ENCODE measurements at regions not wholly inside any gene's neighbourhood (a gene's known extent, or its start where the extent isn't known, plus 50 kb on each side); places are given as distances from the start of the nearest gene placed in this dataset.
"Not testable (repeated sequence)": the region's sequence is repeated elsewhere in the genome, so short reads cannot be mapped to it uniquely, and the experiment has no call there.

- no peak for DNase-seq
These were observed 216.1 kb upstream of the THUMPD2 start for GRCh38 chr2:39995005-39995737.

- DNase-seq, result no peak
These were observed 215.1 kb upstream of the THUMPD2 start for GRCh38 chr2:39994151-39994550.

GRCh38 chr2:39991298-39991697 lies 212.2 kb upstream of the THUMPD2 start:
- DNase-seq, result no peak

- DNase-seq, result no peak
These were observed 211.4 kb upstream of the THUMPD2 start for GRCh38 chr2:39990335-39990900.

- DNase-seq, result no peak
These were observed 210.8 kb upstream of the THUMPD2 start for GRCh38 chr2:39989888-39990287.

GRCh38 chr2:39981883-39982311 lies 202.8 kb upstream of the THUMPD2 start:
- peak; percentile 95 for DNase-seq

- DNase-seq, result no peak
These were observed 196.5 kb upstream of the THUMPD2 start for GRCh38 chr2:39975476-39976020.

- DNase-seq, result no peak
These were observed 189.0 kb upstream of the THUMPD2 start for GRCh38 chr2:39968037-39968436.

GRCh38 chr2:39960681-39961080 lies 181.6 kb upstream of the THUMPD2 start:
- DNase-seq, result not testable (repeated sequence)

- DNase-seq, result no peak
These were observed 175.3 kb upstream of the THUMPD2 start for GRCh38 chr2:39954346-39954745.

- DNase-seq, result no peak
These were observed 170.1 kb upstream of the THUMPD2 start for GRCh38 chr2:39949131-39949530.

- no peak for DNase-seq
These were observed 169.1 kb upstream of the THUMPD2 start for GRCh38 chr2:39948016-39948719.

- no peak for DNase-seq
These were observed 168.4 kb upstream of the THUMPD2 start for GRCh38 chr2:39947294-39948015.

- DNase-seq, result no peak
These were observed 163.9 kb upstream of the THUMPD2 start for GRCh38 chr2:39942950-39943349.

- no peak for DNase-seq
These were observed 159.2 kb upstream of the THUMPD2 start for GRCh38 chr2:39938035-39938835.

- no peak for DNase-seq
These were observed 158.6 kb upstream of the THUMPD2 start for GRCh38 chr2:39937621-39938020.

GRCh38 chr2:39934851-39935250 lies 155.8 kb upstream of the THUMPD2 start:
- DNase-seq, result no peak

- no peak for DNase-seq
These were observed 154.1 kb upstream of the THUMPD2 start for GRCh38 chr2:39933196-39933595.

GRCh38 chr2:39932198-39932597 lies 153.1 kb upstream of the THUMPD2 start:
- DNase-seq, result no peak

- no peak for DNase-seq
These were observed 151.3 kb upstream of the THUMPD2 start for GRCh38 chr2:39930175-39930917.

GRCh38 chr2:39929531-39929930 lies 150.5 kb upstream of the THUMPD2 start:
- no peak for DNase-seq

GRCh38 chr2:39925312-39925711 lies 146.3 kb upstream of the THUMPD2 start:
- DNase-seq, result no peak

All from NCI-H1105 treated with DMSO at 0.1 percent for 48 hours (cell line).